GM10847 (cell line): ENCODE measurements at regions not wholly inside any gene's neighbourhood (a gene's known extent, or its start where the extent isn't known, plus 50 kb on each side); places are given as distances from the start of the nearest gene placed in this dataset.

Experiments
- POLR2A ChIP-seq: IDR thresholded peaks from 2 replicates; pipeline ENCODE4 v1.6.1; 2011; ENCODE audit not compliant: insufficient read length; ENCODE audit errors: extremely low read depth

- no peak for TF ChIP-seq POLR2A
These were observed 60.4 kb upstream of the CHD2 start for GRCh38 chr15:92839696-92840095.

GRCh38 chr15:92840149-92840548 is 60.0 kb upstream of the CHD2 start:
- no peak for TF ChIP-seq POLR2A

- no peak for TF ChIP-seq POLR2A
These were observed 56.8 kb upstream of the CHD2 start for GRCh38 chr15:92843326-92843725.

- no peak for TF ChIP-seq POLR2A
These were observed 56.3 kb upstream of the CHD2 start for GRCh38 chr15:92843814-92844213.

- no peak for TF ChIP-seq POLR2A
These were observed 55.0 kb upstream of the CHD2 start for GRCh38 chr15:92845126-92845508.

- no peak for TF ChIP-seq POLR2A
These were observed 53.4 kb upstream of the CHD2 start for GRCh38 chr15:92846741-92847140.

GRCh38 chr15:92847841-92848240 is 52.3 kb upstream of the CHD2 start:
- no peak for TF ChIP-seq POLR2A

- no peak for TF ChIP-seq POLR2A
These were observed 51.7 kb upstream of the CHD2 start for GRCh38 chr15:92848464-92848851.

- no peak for TF ChIP-seq POLR2A
These were observed 51.1 kb upstream of the CHD2 start for GRCh38 chr15:92848852-92849598.
